HG03469 (cell line): ENCODE measurements at regions not wholly inside any gene's neighbourhood (a gene's known extent, or its start where the extent isn't known, plus 50 kb on each side); places are given as distances from the start of the nearest gene placed in this dataset.

Experiments
- ATAC-seq: cut with Tn5 transposase; IDR thresholded peaks from one replicate; pipeline ENCODE4 v1.9.1; 2021; ENCODE audit warnings: mild to moderate bottlenecking, moderate library complexity, moderate number of reproducible peaks; ENCODE audit not compliant: unreplicated experiment

DNA sequence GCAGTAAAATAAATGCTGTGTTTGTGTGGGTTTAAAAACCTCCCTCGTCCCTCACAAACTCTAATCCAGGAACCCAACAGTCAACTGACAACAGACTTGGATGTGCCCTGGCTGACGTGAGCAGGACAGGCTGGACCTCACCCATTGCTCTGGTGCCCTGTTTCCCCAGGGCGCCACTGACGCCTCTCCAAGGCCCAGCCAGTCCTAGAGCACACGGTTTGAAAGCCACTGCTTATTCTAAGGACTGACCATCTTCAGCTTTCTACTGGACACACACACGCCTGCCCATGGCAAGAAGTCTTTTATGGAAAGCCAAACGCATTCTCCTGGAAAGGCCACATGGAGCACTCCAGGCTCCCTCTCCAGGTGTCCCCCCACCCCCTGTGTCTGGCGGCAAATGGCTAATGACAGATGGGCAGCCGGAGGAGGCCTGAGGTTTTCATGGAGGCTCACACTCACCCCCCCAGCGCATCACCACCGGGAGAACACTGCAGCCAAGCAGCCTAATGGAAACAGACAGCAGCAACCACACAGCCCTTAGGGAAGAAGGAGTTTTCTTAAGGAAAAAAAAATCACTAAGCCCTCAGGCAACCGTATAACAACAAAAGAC lies 319.2 kb downstream of the SOX9 start:
- no peak for ATAC-seq

DNA sequence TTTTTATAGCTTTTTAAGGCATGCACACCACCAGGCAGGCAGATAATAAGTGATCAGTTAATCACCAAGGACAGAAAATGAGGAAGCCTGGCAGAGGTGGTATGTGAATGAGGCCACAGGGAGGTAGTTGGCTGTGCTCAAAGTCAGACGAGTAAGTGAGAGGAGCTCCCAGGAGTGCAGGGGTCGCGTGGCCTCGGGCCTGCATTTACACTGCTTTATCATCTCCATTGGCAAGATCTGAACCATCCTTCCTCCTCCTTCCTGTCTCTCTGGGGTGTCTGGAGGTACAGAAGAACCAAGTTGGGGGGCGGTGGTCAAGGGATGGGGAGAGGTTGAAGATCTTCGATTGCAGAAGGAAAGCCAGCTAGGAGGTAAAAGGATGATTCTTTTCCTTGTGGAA lies 320.1 kb downstream of the SOX9 start:
- no peak for ATAC-seq

DNA sequence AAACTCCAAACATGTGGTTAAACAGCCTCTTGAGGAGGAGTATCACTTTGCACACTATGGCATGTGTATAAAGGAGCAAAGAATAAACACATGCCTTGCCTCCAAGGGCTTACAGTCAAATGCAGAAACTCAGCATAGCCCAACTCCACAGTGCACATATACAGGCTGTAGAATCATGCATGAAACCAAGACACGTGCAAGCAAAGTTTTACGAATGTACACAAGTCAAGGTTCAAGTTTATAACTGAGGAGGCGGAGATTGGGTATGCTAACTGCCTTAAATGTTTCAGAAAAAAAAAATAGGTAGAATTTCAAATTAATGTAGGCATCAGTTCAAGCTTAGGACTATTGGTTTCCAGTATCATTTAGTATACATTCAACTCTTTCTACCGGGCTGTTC lies 321.1 kb downstream of the SOX9 start:
- ATAC-seq: no peak

- no peak for ATAC-seq
Observed at GRCh38 chr17:72444517-72445054, 323.8 kb downstream of the SOX9 start.

GRCh38 chr17:72445055-72445991 lies 324.5 kb downstream of the SOX9 start:
- no peak for ATAC-seq

DNA sequence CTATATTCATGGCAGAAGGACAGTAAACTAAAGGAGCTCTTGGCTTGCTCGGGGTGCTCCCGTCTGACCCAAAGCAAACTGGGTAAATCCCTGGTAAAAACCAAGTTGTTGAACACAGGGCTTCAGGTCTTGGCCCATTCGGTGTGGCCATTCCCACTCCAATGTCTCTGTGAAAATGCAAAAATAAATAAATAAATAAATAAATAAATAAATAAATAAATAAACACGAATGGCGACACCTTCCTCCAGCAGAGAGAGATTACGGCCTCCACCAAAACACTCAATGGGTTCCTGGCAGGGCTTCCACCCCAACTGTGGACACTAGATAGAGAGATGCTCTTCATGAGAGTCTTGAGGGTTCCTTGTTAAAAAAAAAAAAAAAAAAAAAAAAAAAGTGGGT lies 325.3 kb downstream of the SOX9 start:
- no peak for ATAC-seq

- ATAC-seq: no peak
Observed at GRCh38 chr17:72446525-72447250, 325.9 kb downstream of the SOX9 start.

- no peak for ATAC-seq
Observed at GRCh38 chr17:72447251-72447640, 326.4 kb downstream of the SOX9 start.

GRCh38 chr17:72448019-72448418 lies 327.2 kb downstream of the SOX9 start:
- no peak for ATAC-seq

GRCh38 chr17:72452286-72453173 lies 331.7 kb downstream of the SOX9 start:
- no peak for ATAC-seq

- ATAC-seq: no peak
Observed at GRCh38 chr17:72454342-72454741, 333.5 kb downstream of the SOX9 start.

GRCh38 chr17:72455562-72455961 lies 334.7 kb downstream of the SOX9 start:
- no peak for ATAC-seq

DNA sequence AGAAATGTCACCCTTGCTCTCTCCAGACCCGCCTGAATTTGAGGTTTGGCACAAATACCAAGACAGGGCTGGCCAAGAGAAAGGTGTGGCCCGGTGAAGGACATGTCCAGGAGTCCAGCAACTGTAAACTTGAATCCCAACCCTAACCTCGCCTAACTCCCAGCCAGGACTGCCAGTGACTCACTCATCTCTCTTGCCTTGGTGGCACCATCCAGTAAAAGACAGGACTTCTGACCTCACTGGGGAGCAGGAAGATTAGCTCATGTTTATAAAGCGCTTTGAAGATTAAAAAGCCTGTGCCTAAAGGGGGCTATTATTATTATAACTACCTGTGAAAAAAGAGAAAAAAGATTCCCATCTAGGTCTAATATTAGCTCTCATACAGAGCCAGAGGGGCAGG lies 335.3 kb downstream of the SOX9 start:
- no peak for ATAC-seq

DNA sequence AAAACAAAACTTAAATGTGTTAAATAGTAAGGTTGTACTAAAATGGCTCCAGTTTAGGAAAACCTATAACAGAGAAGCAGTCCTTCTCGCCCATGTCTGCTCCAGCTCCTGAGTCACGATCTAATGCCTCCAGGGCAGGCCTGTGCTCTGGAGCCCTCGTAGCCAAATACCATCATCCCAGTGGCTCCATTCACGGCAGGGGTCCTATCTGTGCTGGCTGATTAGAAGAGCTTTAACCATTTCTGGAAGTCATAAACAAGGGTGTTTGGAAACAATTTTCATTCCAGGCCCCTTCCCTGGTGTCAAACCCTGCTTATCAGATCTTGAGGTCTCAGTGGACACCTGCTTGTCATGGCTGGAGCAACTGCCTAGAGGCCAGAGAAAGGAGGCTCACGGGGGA lies 336.9 kb downstream of the SOX9 start:
- ATAC-seq: no peak

GRCh38 chr17:72458301-72458700 lies 337.5 kb downstream of the SOX9 start:
- ATAC-seq: no peak

DNA sequence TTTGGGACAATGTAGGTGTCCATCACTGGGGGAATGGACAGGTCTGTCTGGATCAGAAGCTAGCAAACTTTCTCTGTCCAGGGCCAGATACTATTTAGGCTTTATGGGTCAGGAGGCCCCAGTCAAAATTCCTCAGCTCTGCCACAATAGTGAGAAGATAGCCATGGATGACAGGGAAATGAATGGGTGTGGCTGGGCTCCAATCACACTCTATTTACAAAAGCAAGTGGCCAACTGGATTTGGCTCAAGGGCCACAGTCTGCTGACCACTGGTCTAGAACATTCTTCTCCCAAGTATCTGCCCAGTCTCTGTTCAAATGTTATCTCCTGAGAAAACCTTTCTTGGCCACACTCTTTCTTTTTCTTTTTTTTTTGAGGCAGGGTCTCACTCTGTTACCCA lies 339.9 kb downstream of the SOX9 start:
- ATAC-seq: no peak

DNA sequence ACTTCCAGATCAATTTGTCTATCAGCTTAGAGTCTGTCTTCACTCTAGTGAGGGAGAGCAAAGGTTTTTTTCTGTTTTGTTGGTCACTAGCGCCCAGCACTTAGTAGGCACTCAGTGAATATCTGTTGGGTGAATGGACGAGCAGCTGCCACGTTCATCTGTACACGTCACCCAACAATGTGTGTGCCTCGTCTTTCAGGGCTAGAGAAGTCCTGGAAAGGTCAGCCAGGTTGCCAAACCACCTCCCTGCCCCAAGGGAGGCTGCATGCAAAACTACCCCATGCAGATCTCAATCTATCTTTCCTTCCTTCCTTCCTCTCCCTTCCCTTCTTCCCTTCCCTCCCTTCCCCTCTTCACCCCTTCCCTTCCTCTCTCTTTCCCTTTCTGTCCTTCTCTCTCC lies 340.9 kb downstream of the SOX9 start:
- no peak for ATAC-seq

- no peak for ATAC-seq
Observed at GRCh38 chr17:72462407-72462806, 341.6 kb downstream of the SOX9 start.

DNA sequence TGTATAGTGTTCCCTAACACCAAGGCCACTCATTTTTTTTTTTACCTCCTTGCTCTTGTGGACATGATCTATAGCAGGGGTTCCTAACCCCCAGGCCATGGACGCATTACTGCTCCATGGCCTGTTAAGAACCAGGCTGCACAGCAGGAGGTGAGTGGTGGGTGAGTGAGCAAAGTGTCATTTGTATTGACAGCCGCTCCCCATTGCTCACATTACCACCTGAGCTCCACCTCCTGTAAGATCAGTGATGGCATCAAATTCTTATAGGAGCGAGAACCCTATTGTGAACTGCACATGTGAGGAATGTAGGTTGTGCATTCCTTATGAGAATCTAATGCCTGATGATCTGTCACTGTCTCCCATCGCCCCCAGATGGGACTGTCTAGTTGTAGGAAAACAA lies 342.0 kb downstream of the SOX9 start:
- ATAC-seq: no peak

DNA sequence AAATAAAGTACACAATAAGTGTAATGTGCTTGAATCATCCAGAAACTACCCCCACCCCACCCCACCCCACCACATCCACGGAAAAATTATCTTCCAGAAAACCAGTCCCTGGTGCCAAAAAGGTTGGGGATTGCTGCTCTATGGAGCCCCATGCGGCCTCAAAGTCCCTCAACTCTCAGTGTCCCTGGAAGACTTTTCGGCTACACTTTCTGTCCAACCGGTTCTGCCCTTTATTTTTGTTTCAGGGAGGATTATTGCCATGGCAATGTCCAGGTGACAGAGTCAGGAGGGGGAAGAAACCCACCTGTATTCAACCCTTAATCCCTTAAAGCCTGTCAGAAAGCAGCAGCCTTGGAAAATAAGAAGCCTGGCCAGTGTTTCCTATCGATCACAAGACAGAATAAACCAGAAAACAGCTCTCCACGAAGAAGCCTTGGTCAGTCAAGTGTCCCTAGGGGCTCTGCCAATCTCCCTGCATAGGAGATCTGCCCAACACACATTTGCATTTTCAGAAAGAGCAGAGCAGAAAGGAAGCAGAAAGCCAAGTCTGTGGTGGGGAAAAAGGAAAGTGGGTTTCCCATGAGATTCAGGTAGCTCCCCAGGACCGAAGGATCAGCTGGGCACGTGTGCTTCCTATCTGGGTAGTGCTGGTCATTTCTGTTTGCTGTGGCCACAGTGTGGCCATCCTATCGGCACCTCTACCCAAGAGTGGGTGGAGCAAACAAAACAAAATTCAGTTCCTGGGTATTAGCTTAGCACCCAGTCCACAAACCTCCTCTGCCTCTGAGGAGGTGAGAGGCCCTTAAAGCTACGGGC lies 342.7 kb downstream of the SOX9 start:
- no peak for ATAC-seq
